ENCODE measurements at regions not wholly inside any gene's neighbourhood (a gene's known extent, or its start where the extent isn't known, plus 50 kb on each side); places are given as distances from the start of the nearest gene placed in this dataset.
"Not testable (repeated sequence)": the region's sequence is repeated elsewhere in the genome, so short reads cannot be mapped to it uniquely, and the experiment has no call there.

DNA sequence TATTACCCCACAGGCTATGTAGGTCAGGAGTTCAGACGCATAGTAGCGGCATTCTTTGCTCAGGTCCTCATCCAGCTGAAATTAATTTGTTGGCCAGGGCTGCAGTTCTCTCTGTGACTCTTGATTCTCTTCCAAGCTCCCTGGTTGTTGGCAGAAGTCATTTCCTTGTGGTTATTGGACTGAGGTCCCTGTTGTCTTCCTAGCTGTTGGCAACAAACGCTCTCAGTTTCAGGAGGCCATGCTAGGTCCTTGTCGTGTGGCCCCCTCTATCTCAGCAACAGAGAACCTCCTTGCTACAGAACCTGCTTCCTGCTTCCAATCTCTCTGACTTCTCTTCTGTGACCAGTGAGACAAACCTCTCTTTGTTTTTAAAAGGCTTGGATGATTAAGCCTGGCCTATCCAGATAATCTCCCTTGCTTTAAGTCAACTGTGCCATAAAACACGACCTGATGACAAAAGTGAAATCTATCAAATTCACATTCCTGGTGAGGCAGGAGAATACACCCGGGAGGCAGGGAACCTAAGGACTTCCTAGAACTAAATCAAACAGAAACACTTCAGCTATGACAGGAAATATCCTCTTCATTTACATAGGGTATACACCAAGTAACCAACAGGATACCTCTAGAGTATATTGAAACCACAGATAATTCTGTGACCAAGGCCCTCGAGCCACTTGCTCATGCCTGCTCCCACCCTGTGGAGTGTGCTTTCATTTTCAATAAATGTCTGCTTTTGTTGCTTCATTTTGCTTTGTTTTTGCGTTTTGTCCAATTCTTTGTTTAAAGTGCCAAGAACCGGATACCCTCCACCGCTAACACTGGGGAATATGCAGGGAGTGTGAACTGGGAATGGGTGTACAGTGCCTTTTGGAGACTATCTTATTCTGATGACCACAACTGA lies 196.0 kb downstream of the BTBD3 start:
- TF ChIP-seq, protein P1, sequence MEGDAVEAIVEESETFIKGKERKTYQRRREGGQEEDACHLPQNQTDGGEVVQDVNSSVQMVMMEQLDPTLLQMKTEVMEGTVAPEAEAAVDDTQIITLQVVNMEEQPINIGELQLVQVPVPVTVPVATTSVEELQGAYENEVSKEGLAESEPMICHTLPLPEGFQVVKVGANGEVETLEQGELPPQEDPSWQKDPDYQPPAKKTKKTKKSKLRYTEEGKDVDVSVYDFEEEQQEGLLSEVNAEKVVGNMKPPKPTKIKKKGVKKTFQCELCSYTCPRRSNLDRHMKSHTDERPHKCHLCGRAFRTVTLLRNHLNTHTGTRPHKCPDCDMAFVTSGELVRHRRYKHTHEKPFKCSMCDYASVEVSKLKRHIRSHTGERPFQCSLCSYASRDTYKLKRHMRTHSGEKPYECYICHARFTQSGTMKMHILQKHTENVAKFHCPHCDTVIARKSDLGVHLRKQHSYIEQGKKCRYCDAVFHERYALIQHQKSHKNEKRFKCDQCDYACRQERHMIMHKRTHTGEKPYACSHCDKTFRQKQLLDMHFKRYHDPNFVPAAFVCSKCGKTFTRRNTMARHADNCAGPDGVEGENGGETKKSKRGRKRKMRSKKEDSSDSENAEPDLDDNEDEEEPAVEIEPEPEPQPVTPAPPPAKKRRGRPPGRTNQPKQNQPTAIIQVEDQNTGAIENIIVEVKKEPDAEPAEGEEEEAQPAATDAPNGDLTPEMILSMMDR (IDR thresholded peaks at IDR 0.05) = no peak
- no peak for TF ChIP-seq POLR2A (IDR thresholded peaks at IDR 0.05)
- no peak for TF ChIP-seq POLR2AphosphoS5 (IDR thresholded peaks at IDR 0.05; ENCODE audit: insufficient read depth in 1 of 2, low read depth in 1 of 2)
- no peaks in the 10 kb centered on the region for H3K27me3 ChIP-seq
- intact Hi-C loops (cut with DNase I) = no loop called here
- no peak overlapping the region for H3K27ac ChIP-seq
- H3K36me3 ChIP-seq = no peaks in the 10 kb centered on the region
- no peaks in the 10 kb centered on the region for H3K4me1 ChIP-seq
- H3K4me3 ChIP-seq = no peak overlapping the region
- DNase-seq (ENCODE audit: extremely low spot score in 2 of 2) = no peak
- H3K9me3 ChIP-seq = no peaks in the 10 kb centered on the region

DNA sequence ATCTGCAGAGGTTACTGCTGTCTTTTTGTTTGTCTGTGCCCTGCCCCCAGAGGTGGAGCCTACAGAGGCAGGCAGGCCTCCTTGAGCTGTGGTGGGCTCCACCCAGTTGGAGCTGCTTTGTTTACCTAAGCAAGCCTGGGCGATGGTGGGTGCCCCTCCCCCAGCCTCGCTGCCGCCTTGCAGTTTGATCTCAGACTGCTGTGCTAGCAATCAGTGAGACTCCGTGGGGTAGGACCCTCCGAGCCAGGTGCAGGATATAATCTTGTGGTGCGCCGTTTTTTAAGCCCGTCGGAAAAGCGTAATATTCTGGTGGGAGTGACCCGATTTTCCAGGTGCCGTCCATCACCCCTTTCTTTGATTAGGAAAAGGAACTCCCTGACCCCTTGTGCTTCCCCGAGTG lies 211.4 kb downstream of the BTBD3 start:
- H3K4me1 ChIP-seq; intact Hi-C loops (cut with DNase I); H3K27me3 ChIP-seq; H3K36me3 ChIP-seq; H3K27ac ChIP-seq; DNase-seq (ENCODE audit: extremely low spot score in 2 of 2); H3K4me3 ChIP-seq; H3K9me3 ChIP-seq: not testable (repeated sequence)

DNA sequence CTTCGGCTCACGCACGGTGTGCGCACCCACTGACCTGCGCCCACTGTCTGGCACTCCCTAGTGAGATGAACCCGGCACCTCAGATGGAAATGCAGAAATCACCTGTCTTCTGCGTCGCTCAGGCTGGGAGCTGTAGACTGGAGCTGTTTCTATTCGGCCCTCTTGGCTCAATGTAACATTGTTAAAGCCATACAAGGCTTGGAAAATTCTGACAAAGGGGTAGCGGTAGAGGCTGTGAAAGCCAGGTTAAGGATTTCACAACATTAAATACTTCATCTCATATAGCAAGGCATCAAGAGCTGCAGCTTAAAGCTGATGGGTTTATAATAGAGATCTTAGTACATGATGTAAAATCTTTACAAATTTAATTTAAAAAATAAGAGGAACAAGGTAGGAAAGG lies 211.8 kb downstream of the BTBD3 start:
- not testable (repeated sequence) for H3K9me3 ChIP-seq, H3K36me3 ChIP-seq, H3K4me3 ChIP-seq

DNA sequence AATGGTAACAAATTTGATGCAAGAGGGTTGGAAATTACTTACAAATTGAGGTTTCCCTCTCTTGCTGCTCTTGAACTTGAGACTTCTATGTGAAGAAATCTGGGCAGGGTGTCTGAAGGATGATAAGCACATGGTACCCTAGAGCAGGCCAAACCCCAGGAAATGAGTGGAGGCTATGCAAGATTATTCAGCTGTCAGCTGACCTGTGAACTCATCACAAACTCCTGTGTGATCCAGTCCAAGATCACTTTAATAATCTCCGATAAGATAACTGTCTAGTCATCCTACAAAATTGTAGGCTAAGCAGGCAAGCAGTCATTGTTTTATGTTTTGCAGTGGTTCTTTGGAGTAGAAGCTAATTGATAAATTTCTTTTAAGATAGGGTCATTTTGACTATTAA lies 213.1 kb downstream of the BTBD3 start:
- no peak overlapping the region for H3K4me3 ChIP-seq
- no peaks in the 10 kb centered on the region for H3K27me3 ChIP-seq
- H3K36me3 ChIP-seq = no peaks in the 10 kb centered on the region
- no peaks in the 10 kb centered on the region for H3K4me1 ChIP-seq
- intact Hi-C loops (cut with DNase I) = no loop called here
- TF ChIP-seq, protein P1 (IDR thresholded peaks at IDR 0.05) = no peak
- TF ChIP-seq POLR2AphosphoS5 (IDR thresholded peaks at IDR 0.05; ENCODE audit: insufficient read depth in 1 of 2, low read depth in 1 of 2) (no peak), POLR2A (IDR thresholded peaks at IDR 0.05) (no peak)
- no peak overlapping the region for H3K27ac ChIP-seq
- no peaks in the 10 kb centered on the region for H3K9me3 ChIP-seq
- no peak for DNase-seq (ENCODE audit: extremely low spot score in 2 of 2)

More for the DNA sequence above, 211.8 kb downstream of the BTBD3 start:
- H3K27ac ChIP-seq; intact Hi-C loops (cut with DNase I); DNase-seq (ENCODE audit: extremely low spot score in 2 of 2); H3K4me1 ChIP-seq; H3K27me3 ChIP-seq: not testable (repeated sequence)

DNA sequence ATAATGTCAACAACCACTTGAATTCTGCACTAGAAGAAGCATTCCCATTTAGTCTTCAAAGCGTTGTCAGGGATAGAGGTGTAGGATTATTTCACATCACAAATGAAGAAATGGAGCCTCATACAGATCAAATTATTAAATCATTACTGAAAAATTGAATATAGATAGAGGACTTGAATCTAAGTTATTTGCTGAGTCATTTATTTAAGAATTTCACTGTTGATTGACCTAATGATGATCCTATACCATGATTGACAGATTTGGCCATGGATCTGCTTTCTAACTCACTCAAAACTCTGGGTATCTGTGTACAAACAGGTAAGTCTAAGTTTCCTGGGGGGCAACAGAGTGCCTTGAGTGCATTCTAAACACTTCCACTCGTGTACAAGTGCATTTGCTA lies 215.9 kb downstream of the BTBD3 start:
- H3K27me3 ChIP-seq = no peaks in the 10 kb centered on the region
- TF ChIP-seq, protein P1 (IDR thresholded peaks at IDR 0.05) = no peak
- TF ChIP-seq POLR2AphosphoS5 (IDR thresholded peaks at IDR 0.05; ENCODE audit: insufficient read depth in 1 of 2, low read depth in 1 of 2) (no peak), POLR2A (IDR thresholded peaks at IDR 0.05) (no peak)
- no peaks in the 10 kb centered on the region for H3K36me3 ChIP-seq
- intact Hi-C loops (cut with DNase I) = no loop called here
- no peak overlapping the region for H3K4me3 ChIP-seq
- no peak overlapping the region for H3K27ac ChIP-seq
- no peaks in the 10 kb centered on the region for H3K4me1 ChIP-seq
- H3K9me3 ChIP-seq = no peaks in the 10 kb centered on the region
- no peak for DNase-seq (ENCODE audit: extremely low spot score in 2 of 2)

DNA sequence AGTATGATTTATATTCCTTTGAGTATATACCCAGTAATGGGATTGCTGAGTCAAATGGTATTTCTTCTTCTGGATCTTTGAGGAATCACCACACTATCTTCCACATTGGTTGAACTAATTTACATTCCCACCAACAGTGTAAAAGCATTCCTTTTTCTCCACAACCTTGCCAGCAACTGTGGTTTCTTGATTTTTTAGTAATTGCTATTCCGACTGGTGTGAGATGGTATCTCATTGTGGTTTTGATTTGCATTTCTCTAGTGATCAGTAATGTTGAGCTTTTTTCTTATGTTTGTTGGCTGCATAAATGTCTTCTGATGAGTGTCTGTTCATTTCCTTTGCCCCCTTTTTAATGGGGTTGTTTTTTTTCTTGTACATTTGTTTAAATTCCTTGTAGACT lies 228.3 kb downstream of the BTBD3 start:
- H3K4me3 ChIP-seq; H3K27ac ChIP-seq; H3K27me3 ChIP-seq; intact Hi-C loops (cut with DNase I); H3K36me3 ChIP-seq; DNase-seq (ENCODE audit: extremely low spot score in 2 of 2); H3K9me3 ChIP-seq; H3K4me1 ChIP-seq: not testable (repeated sequence)

All from vagina (tissue), 2 donors.